ENCODE measurements at regions not wholly inside any gene's neighbourhood (a gene's known extent, or its start where the extent isn't known, plus 50 kb on each side); places are given as distances from the start of the nearest gene placed in this dataset.

GRCh38 chr1:105686874-105687690 lies 1369.4 kb upstream of the PRMT6 start:
- FAIRE-seq (no peak), DNase-seq (no peak)
- H3K4me3 ChIP-seq (ENCODE audit: low read depth in 1 of 3, low read length in 3 of 3) = no peak overlapping the region
- H3K4me1 ChIP-seq (ENCODE audit: control insufficient read depth in 3 of 3, insufficient read depth in 2 of 3, low read depth in 1 of 3, low read length in 2 of 3) = no peaks in the 10 kb centered on the region
- WGBS, 3 donors = 74 to 86% (median 79%) methylated on average over 15 of the region's 15 CpGs
- no peaks in the 10 kb centered on the region for H3K9me3 ChIP-seq (ENCODE audit: control insufficient read depth in 2 of 2, insufficient read depth in 1 of 2, low read depth in 1 of 2, low read length in 1 of 2)
- no peaks in the 10 kb centered on the region for H3K27me3 ChIP-seq (ENCODE audit: control insufficient read depth in 3 of 3, insufficient read depth in 3 of 3, low read length in 3 of 3)
- no peak overlapping the region for H3K27ac ChIP-seq (ENCODE audit: low read depth in 1 of 3, low read length in 2 of 3)
- H3K36me3 ChIP-seq (ENCODE audit: control insufficient read depth in 3 of 3, insufficient read depth in 2 of 3, low read depth in 1 of 3, low read length in 3 of 3) = no peaks in the 10 kb centered on the region

- 65 to 77% (median 72%) methylated on average over 2 of the region's 2 CpGs for WGBS, 3 donors
- Histone ChIP-seq H3K27me3 (ENCODE audit: control insufficient read depth in 3 of 3, insufficient read depth in 3 of 3, low read length in 3 of 3) (no peaks in the 10 kb centered on the region), H3K4me3 (ENCODE audit: low read depth in 1 of 3, low read length in 3 of 3) (no peak overlapping the region), H3K4me1 (ENCODE audit: control insufficient read depth in 3 of 3, insufficient read depth in 2 of 3, low read depth in 1 of 3, low read length in 2 of 3) (no peaks in the 10 kb centered on the region), H3K27ac (ENCODE audit: low read depth in 1 of 3, low read length in 2 of 3) (no peak overlapping the region), H3K36me3 (ENCODE audit: control insufficient read depth in 3 of 3, insufficient read depth in 2 of 3, low read depth in 1 of 3, low read length in 3 of 3) (no peaks in the 10 kb centered on the region), H3K9me3 (ENCODE audit: control insufficient read depth in 2 of 2, insufficient read depth in 1 of 2, low read depth in 1 of 2, low read length in 1 of 2) (no peaks in the 10 kb centered on the region)
- DNase-seq (no peak), FAIRE-seq (no peak)
Measured at GRCh38 chr1:105700723-105701122, 1355.8 kb upstream of the PRMT6 start.

GRCh38 chr1:105724286-105724685 lies 1332.2 kb upstream of the PRMT6 start:
- FAIRE-seq (no peak), DNase-seq (no peak)
- Histone ChIP-seq H3K36me3 (ENCODE audit: control insufficient read depth in 3 of 3, insufficient read depth in 2 of 3, low read depth in 1 of 3, low read length in 3 of 3) (no peaks in the 10 kb centered on the region), H3K4me3 (ENCODE audit: low read depth in 1 of 3, low read length in 3 of 3) (no peak overlapping the region), H3K4me1 (ENCODE audit: control insufficient read depth in 3 of 3, insufficient read depth in 2 of 3, low read depth in 1 of 3, low read length in 2 of 3) (no peaks in the 10 kb centered on the region), H3K27ac (ENCODE audit: low read depth in 1 of 3, low read length in 2 of 3) (no peak overlapping the region), H3K9me3 (ENCODE audit: control insufficient read depth in 2 of 2, insufficient read depth in 1 of 2, low read depth in 1 of 2, low read length in 1 of 2) (no peaks in the 10 kb centered on the region), H3K27me3 (ENCODE audit: control insufficient read depth in 3 of 3, insufficient read depth in 3 of 3, low read length in 3 of 3) (no peaks in the 10 kb centered on the region)
- WGBS, 3 donors = 19 to 32% (median 28%) methylated on average over 1 of the region's 1 CpG

- WGBS, 3 donors = 65 to 84% (median 71%) methylated on average over 3 of the region's 3 CpGs
- Histone ChIP-seq H3K9me3 (ENCODE audit: control insufficient read depth in 2 of 2, insufficient read depth in 1 of 2, low read depth in 1 of 2, low read length in 1 of 2) (no peaks in the 10 kb centered on the region), H3K4me3 (ENCODE audit: low read depth in 1 of 3, low read length in 3 of 3) (no peak overlapping the region), H3K36me3 (ENCODE audit: control insufficient read depth in 3 of 3, insufficient read depth in 2 of 3, low read depth in 1 of 3, low read length in 3 of 3) (no peaks in the 10 kb centered on the region), H3K27ac (ENCODE audit: low read depth in 1 of 3, low read length in 2 of 3) (no peak overlapping the region), H3K27me3 (ENCODE audit: control insufficient read depth in 3 of 3, insufficient read depth in 3 of 3, low read length in 3 of 3) (no peaks in the 10 kb centered on the region), H3K4me1 (ENCODE audit: control insufficient read depth in 3 of 3, insufficient read depth in 2 of 3, low read depth in 1 of 3, low read length in 2 of 3) (no peaks in the 10 kb centered on the region)
- FAIRE-seq (no peak), DNase-seq (no peak)
Measured at GRCh38 chr1:105730701-105731100, 1325.8 kb upstream of the PRMT6 start.

GRCh38 chr1:105736349-105736748 lies 1320.1 kb upstream of the PRMT6 start:
- FAIRE-seq (no peak), DNase-seq (no peak)
- WGBS, 3 donors = 80 to 88% (median 80%) methylated on average over 3 of the region's 3 CpGs

GRCh38 chr1:105779727-105780126 lies 1276.7 kb upstream of the PRMT6 start:
- Histone ChIP-seq H3K27ac (ENCODE audit: low read depth in 1 of 3, low read length in 2 of 3) (no peak overlapping the region), H3K4me3 (ENCODE audit: low read depth in 1 of 3, low read length in 3 of 3) (no peak overlapping the region), H3K27me3 (ENCODE audit: control insufficient read depth in 3 of 3, insufficient read depth in 3 of 3, low read length in 3 of 3) (no peaks in the 10 kb centered on the region), H3K9me3 (ENCODE audit: control insufficient read depth in 2 of 2, insufficient read depth in 1 of 2, low read depth in 1 of 2, low read length in 1 of 2) (no peaks in the 10 kb centered on the region), H3K36me3 (ENCODE audit: control insufficient read depth in 3 of 3, insufficient read depth in 2 of 3, low read depth in 1 of 3, low read length in 3 of 3) (no peaks in the 10 kb centered on the region), H3K4me1 (ENCODE audit: control insufficient read depth in 3 of 3, insufficient read depth in 2 of 3, low read depth in 1 of 3, low read length in 2 of 3) (no peaks in the 10 kb centered on the region)
- DNase-seq (no peak), FAIRE-seq (no peak)
- WGBS, 3 donors = 75 to 84% (median 75%) methylated on average over 4 of the region's 4 CpGs

More at GRCh38 chr1:105736349-105736748, 1320.1 kb upstream of the PRMT6 start:
- no peaks in the 10 kb centered on the region for H3K4me1 ChIP-seq (ENCODE audit: control insufficient read depth in 3 of 3, insufficient read depth in 2 of 3, low read depth in 1 of 3, low read length in 2 of 3)
- no peak overlapping the region for H3K4me3 ChIP-seq (ENCODE audit: low read depth in 1 of 3, low read length in 3 of 3)
- no peaks in the 10 kb centered on the region for H3K27me3 ChIP-seq (ENCODE audit: control insufficient read depth in 3 of 3, insufficient read depth in 3 of 3, low read length in 3 of 3)
- no peaks in the 10 kb centered on the region for H3K9me3 ChIP-seq (ENCODE audit: control insufficient read depth in 2 of 2, insufficient read depth in 1 of 2, low read depth in 1 of 2, low read length in 1 of 2)
- H3K36me3 ChIP-seq (ENCODE audit: control insufficient read depth in 3 of 3, insufficient read depth in 2 of 3, low read depth in 1 of 3, low read length in 3 of 3) = no peaks in the 10 kb centered on the region
- no peak overlapping the region for H3K27ac ChIP-seq (ENCODE audit: low read depth in 1 of 3, low read length in 2 of 3)

- no peaks in the 10 kb centered on the region for H3K27me3 ChIP-seq (ENCODE audit: control insufficient read depth in 3 of 3, insufficient read depth in 3 of 3, low read length in 3 of 3)
- no peak for FAIRE-seq
Measured at GRCh38 chr1:105785021-105785420, 1271.5 kb upstream of the PRMT6 start.

GRCh38 chr1:105793536-105794146 lies 1262.8 kb upstream of the PRMT6 start:
- peak; percentile 36 to 55 for DNase-seq

More at GRCh38 chr1:105785021-105785420, 1271.5 kb upstream of the PRMT6 start:
- Histone ChIP-seq H3K4me3 (ENCODE audit: low read depth in 1 of 3, low read length in 3 of 3) (no peak overlapping the region), H3K9me3 (ENCODE audit: control insufficient read depth in 2 of 2, insufficient read depth in 1 of 2, low read depth in 1 of 2, low read length in 1 of 2) (no peaks in the 10 kb centered on the region), H3K27ac (ENCODE audit: low read depth in 1 of 3, low read length in 2 of 3) (no peak overlapping the region), H3K4me1 (ENCODE audit: control insufficient read depth in 3 of 3, insufficient read depth in 2 of 3, low read depth in 1 of 3, low read length in 2 of 3) (no peaks in the 10 kb centered on the region), H3K36me3 (ENCODE audit: control insufficient read depth in 3 of 3, insufficient read depth in 2 of 3, low read depth in 1 of 3, low read length in 3 of 3) (no peaks in the 10 kb centered on the region)
- 61 to 73% (median 70%) methylated on average over 2 of the region's 2 CpGs for WGBS, 3 donors
- no peak for DNase-seq

More at GRCh38 chr1:105793536-105794146, 1262.8 kb upstream of the PRMT6 start:
- no peaks in the 10 kb centered on the region for H3K9me3 ChIP-seq (ENCODE audit: control insufficient read depth in 2 of 2, insufficient read depth in 1 of 2, low read depth in 1 of 2, low read length in 1 of 2)
- H3K27ac ChIP-seq (ENCODE audit: low read depth in 1 of 3, low read length in 2 of 3) = no peak overlapping the region
- H3K27me3 ChIP-seq (ENCODE audit: control insufficient read depth in 3 of 3, insufficient read depth in 3 of 3, low read length in 3 of 3) = no peaks in the 10 kb centered on the region
- 86 to 92% (median 88%) methylated on average over 1 of the region's 1 CpG for WGBS, 3 donors
- no peaks in the 10 kb centered on the region for H3K36me3 ChIP-seq (ENCODE audit: control insufficient read depth in 3 of 3, insufficient read depth in 2 of 3, low read depth in 1 of 3, low read length in 3 of 3)
- no peak overlapping the region for H3K4me3 ChIP-seq (ENCODE audit: low read depth in 1 of 3, low read length in 3 of 3)
- no peaks in the 10 kb centered on the region for H3K4me1 ChIP-seq (ENCODE audit: control insufficient read depth in 3 of 3, insufficient read depth in 2 of 3, low read depth in 1 of 3, low read length in 2 of 3)
- no peak for FAIRE-seq
